ENCODE measurements at regions not wholly inside any gene's neighbourhood (a gene's known extent, or its start where the extent isn't known, plus 50 kb on each side); places are given as distances from the start of the nearest gene placed in this dataset.

- DNase-seq = no peak
Observed at GRCh38 chrX:38856670-38857265, 55.5 kb downstream of the MID1IP1 start.

- DNase-seq = no peak
Observed at GRCh38 chrX:38857736-38858523, 56.7 kb downstream of the MID1IP1 start.

- DNase-seq = no peak
Observed at GRCh38 chrX:38859602-38860001, 58.3 kb downstream of the MID1IP1 start.

GRCh38 chrX:38860106-38861013, 59.1 kb downstream of the MID1IP1 start:
- DNase-seq = peak; percentile 14

GRCh38 chrX:38861489-38861888, 60.2 kb downstream of the MID1IP1 start:
- no peak for DNase-seq

DNA sequence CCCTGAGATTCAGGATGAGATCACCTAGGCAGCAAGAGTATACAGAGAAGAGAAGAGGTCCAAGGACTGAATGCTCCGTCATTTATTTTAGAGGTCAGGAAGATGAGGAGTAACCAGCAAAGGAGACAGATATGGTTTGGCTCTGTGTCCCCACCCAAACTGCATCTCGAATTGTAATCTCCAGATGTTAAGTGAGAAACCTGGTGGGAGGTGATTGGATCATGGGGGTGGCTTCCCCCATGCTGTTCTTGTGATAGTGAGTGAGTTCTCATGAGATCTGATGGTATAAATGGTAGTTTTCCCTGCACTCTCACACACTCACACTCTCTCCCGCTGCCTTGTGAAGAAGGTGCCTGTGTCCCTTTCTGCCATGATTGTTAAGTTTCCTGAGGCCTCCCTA, 60.8 kb downstream of the MID1IP1 start:
- DNase-seq = no peak

DNA sequence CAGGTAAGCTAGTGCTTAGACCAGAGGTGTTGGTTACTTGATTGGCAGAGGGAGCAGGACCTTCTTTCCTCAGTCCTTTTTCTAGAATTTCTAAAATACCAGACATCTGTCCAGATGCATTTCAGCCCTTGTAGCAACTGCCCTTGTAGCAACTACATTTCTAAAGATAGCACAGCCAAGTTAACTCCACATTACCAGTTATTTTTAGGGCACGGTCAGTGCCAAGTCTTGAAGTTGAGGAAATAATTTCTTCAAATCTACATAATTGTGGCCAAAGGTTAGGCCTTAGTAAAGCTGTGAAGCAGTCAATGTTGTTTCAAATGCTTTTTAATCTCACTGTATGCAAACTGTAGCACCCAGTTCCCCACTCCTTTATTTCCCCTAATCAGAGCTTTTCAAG, 62.9 kb downstream of the MID1IP1 start:
- DNase-seq = no peak

DNA sequence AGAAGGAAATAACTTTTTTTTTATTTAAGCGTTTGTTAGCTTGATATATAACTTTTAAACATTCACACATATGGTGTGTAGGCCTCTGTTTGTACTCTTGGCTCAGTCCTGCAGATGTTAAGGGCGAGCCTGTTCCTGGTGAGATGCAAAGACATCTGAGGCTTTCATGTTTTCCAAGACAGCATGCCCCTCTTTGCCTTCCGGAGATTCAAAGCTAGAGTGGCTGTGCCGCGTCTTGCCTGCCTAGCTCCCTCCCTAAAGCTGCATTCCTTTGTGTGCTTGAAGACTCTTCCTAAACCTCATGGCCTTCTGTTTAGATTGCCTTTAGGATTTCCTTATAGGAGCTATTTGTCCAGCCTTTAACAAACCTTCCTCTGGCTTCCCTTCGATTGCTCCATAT, 67.1 kb downstream of the MID1IP1 start:
- DNase-seq = no peak

- DNase-seq = no peak
Observed at GRCh38 chrX:38868941-38869401, 67.7 kb downstream of the MID1IP1 start.

- no peak for DNase-seq
Observed at GRCh38 chrX:38870361-38870895, 69.2 kb downstream of the MID1IP1 start.

GRCh38 chrX:38871129-38872029, 70.1 kb downstream of the MID1IP1 start:
- DNase-seq = no peak

DNA sequence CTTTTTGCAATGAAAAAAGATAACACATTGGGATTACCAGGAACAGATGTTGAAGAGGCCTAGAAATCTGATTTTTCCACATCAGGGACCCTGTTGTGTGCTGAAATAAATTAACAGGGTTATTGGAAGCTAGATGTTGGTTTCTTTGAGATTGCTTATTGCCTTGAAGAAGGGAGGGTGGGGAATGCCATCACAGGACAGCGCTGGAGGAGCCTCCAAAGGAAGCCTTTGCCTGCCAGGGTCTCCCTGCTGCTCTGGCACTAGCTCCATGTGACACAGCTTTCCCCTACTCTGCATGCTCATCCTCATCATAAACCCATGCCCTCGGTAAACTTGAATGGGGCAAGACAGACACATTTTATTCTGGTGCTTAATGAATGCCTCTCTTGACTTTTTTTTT, 76.1 kb downstream of the MID1IP1 start:
- DNase-seq = no peak

DNA sequence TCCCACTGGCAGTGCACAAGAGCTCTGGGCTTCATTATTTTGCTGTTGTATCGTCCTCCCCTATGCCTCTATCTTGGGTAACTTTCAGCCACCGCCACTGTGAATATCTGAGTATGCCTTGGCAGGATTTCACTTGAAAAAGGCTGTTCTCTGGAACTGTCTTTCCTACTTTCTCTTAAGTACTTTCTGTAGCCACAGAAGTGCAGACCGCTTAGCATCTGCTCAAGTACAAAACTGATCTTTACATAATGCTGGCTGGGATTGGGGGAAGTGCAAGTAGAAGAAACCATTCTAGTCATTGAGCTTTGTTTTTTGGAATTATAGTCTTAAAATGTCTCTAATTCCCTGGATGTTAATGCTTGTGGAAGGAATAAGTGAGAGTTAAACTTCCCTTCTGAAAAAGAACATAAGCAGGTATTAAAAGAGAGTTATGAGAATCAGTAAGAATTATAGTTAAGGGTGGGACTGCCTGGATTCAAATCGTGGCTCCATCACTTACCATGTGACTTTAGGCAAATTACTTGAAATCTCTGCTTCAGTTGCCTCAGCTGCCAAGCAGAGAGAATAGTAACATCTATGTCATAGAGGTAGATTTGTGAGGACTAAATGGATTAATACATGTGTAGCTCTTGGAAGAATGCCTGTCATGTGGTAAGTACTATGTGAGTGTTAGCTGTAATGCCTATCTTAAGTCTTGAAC, 77.5 kb downstream of the MID1IP1 start:
- no peak for DNase-seq

DNA sequence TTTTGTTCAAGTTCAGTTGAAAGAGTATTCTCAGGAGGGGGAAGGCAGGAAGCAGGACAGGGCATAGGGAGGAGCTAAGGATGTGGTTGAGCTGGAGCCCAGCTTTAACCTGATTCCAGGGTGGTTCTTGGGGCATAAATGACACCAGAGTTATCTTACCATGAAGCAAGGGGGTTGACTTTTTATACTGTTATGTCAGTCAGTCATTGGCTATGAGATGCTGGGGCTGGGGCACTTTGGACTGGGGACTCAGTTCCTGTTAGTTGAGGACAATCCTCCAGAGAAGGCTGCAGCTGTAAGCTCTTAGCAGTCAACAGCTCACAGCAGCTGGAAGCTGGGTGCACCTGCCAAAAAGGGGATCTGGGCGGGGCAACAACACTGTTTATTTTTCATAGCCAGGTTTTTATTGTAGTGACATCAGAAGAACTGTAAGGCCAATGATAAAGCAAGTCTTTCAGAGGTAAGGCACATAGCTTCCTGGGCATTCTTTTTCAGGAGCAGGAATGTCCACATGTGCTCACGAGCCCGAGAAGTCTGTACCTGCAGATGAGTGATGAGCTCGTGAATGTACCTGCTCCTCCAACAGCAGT, 78.5 kb downstream of the MID1IP1 start:
- DNase-seq = no peak

DNA sequence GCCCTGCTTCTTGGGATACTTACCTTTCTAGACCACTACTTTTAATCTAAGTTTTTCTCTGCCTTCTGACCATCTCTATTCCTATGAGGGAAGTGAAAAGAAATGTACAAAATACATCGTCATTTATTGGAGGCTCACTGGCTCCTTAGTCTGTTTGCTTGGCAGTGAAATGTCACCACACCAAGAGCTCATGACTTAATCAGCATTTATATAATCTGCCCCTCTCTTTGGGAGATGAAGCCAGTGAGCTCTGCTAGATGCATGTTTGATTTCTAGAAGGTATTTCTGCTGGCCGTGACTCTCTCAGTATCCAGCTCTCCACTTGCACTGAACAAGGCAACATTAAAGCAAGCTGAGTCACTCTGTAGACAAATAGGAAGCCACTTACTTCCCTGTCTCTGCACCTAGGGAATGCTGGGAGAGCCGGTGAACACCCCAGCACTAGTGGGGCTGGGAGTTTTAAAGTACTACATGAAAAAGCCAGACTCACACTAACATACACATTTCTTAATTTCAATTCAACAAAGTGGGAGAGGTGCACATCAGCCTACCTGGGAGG, 79.1 kb downstream of the MID1IP1 start:
- no peak for DNase-seq

DNA sequence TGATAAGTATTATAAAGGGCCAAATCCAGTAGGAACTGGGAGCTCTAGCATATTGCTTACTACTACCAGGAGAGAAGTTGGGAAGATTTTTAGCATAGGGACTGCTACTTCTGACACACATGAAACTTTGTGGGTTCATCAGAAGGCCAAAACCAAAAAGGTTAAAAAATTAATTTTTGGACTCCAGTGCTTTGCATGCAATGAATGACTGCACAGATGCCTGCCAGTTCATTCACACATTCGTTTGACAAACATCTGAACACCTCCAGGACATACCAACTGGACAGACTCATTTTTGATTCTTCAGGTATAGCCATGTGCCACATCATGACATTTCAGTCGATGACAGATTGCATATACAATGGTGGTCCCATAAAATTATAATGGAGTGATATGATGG, 79.8 kb downstream of the MID1IP1 start:
- DNase-seq = no peak

- DNase-seq = no peak
Observed at GRCh38 chrX:38881727-38882126, 80.5 kb downstream of the MID1IP1 start.

DNA sequence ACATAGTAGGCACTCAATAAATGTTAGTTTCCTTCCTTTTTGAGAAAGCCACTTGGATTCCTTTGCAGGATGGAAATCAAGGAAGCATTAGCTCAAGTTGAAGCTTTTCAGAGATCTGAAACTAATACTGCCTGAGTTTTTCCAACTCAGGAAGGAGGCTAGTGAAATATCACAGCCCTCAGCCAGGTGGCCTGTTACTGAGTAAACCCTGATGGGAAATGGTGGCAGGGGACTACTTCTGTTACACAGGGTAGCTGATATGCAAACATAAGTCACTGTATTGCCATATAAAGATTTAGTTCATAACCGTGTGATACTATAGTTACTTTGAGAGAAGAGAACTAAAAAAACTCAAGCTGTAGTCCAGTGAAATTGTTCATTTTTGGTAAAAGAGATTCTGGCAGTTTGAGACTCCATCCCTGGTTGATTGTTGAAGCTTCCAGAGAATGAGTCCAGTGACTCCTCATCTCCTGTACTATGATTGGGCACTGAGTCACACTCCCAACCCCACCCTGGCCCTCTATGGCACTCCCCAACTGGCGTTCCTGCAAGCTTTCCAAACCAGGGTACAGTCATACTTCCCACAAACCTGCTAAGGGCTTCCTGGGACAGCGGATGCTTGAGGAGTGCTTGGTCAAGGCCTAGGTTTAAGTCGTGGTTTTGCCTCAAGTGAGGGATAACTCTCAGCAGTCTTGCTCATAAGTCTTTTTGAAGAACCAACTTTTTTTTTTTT, 81.8 kb downstream of the MID1IP1 start:
- no peak for DNase-seq

DNA sequence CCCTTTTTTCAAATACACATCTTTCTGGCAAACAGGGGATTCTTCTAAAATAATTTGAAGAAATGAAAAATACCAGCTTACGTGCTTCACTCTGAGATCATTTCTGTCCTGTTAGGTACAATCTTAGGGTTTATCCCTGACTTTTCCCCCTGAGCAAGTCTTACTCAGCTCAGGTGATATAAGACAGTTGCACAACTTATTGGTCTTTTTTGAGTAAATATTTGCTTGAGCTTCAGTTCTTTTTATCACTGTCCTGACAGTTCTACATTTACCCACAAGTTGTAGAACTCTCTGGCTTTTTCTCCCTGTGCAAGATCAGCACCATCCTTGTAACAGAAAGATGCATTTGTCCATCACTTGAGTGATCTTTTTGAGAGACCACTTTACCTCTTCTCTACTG, 84.9 kb downstream of the MID1IP1 start:
- no peak for DNase-seq

GRCh38 chrX:38887222-38887621, 86.0 kb downstream of the MID1IP1 start:
- DNase-seq = no peak

All from activated naive CD4-positive, alpha-beta T cell treated with Interleukin-2 at 50 U/mL for 16 hours (primary cell).